ENCODE measurements at regions not wholly inside any gene's neighbourhood (a gene's known extent, or its start where the extent isn't known, plus 50 kb on each side); places are given as distances from the start of the nearest gene placed in this dataset.
"Not testable (repeated sequence)": the region's sequence is repeated elsewhere in the genome, so short reads cannot be mapped to it uniquely, and the experiment has no call there.

DNA sequence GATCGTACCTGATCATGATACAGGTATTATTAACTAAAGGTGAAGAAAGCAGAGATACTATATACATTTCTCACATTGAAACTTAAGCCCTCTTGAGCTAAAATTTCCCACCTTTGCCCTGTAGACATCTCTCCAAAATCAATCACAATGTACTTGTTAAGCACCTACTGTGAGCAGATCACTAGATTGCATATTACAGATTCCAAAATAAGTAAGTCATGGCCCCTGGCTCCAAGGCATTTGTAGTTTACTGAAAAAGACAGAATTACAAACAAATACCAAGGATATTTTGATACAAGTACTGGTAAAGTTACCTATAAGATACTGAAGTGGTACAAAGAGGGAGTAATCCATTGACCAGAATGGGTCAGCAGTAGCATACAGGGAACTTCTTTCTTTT is 455.3 kb downstream of the STK39 start:
- DNase-seq (ENCODE audit: low spot score): no peak

DNA sequence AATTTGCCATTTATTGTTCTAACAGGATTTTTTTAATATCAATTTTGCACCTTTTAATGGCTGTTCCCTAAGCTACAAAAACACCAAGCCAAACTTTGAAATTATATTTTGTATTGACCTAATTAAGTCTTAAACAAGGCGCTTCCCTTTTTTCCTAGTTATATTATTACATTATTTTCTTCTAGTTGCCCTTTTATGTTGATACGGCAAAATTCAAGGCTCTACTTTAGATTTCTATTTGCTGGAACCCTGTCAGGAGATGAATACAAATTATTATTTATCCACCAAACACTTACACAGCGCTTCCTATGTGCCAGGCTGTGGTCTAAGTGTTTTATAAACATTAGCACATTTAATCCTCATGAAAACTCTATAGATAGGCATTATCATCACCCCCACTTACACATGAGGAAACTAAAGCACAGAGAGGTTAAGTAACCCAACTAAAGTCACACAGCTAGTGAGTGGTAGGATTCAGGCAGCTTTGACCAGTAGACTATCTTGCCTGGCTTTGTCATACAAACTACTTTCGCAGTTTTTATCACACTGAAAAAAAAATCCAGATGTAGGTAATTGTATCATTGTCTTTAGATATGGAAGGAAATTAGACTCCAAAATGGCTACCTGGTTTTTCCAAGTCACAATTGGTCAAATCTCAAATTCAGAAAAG is 456.5 kb downstream of the STK39 start:
- no peak for DNase-seq (ENCODE audit: low spot score)

DNA sequence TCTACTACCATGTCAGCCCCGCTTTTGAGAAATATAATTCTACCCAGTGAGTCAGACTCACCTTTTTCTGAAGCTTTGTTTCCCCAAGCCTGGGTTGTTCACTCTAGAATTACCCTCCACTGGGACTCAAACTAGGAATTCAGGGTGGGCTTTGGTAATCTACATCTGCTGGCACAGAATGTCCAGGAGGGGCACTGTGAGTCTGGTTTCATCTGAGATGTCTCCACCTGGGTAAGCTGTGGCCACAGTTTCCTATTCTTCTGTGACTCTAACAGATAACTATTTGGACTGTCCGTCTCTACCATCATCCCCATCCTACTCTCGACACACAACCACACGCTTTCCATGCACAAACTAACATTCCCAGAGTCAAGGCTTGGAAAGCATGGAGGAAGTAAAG is 457.2 kb downstream of the STK39 start:
- DNase-seq (ENCODE audit: low spot score): no peak

DNA sequence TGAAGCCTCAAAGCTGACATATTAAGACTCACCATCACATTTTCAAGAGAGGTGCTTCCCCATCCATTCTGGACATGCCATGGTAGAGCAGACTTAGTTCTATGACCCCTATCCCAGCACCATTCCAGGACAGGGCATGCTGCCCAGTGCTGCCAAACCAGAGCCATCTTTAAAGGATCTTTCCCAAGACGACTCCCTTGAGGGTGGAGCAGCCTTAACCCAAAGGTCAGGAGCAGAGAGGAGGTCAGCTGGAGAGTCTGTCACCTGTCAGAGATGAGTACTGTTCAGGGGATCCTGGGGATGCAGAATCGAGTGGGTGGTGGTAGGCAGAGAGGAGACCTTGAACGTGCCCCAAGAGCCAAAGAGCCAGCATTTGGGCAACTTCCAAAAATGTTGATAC is 459.8 kb downstream of the STK39 start:
- DNase-seq (ENCODE audit: low spot score): no peak

DNA sequence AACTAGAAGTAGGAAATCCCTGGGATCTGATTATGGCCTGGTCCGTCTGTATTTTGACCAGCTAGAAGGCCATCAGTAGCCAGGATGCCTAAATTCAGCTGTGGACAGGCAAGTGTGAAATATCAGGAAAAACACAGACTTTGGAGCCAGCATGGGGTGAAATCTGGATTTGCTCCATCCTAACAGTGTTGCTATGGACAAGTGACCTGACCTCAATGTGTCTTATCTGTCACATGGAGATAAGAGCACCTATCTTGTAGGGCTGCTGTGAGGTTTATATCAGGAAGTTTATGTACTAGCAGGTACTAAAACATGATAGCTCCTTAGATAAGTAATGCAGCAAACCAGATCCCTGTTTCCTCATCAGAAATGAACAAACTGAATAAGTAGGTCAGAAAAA is 460.4 kb downstream of the STK39 start:
- DNase-seq (ENCODE audit: low spot score): no peak

DNA sequence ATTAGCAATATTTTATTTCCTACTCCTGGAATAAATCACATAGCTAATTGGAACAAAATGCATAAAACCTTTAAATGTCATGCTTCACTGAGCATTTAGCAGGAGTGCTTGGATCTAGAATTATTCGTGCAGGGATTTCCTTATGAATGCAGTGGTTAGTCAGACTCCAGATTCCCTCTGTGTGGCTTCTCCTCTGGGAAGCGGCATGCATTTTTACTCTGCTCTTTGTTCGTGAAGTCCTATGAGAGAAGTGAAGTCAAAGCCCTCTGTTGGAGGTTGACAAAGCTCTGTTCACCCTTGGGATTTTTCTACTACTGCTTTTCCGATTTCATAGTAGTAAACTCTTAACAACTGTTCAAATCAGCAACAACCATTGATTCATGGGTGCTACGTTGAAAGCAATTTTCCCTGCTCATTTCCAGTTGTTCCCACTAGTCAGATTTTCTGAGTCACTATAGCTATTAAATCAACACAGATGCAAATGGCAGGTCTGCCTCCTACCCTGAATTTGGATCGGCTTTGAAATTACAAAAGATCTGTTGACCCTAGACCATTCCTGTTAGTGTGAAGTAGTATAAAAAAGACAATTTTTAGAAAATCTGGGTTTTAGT is 461.7 kb downstream of the STK39 start:
- DNase-seq (ENCODE audit: low spot score): peak; percentile 73

DNA sequence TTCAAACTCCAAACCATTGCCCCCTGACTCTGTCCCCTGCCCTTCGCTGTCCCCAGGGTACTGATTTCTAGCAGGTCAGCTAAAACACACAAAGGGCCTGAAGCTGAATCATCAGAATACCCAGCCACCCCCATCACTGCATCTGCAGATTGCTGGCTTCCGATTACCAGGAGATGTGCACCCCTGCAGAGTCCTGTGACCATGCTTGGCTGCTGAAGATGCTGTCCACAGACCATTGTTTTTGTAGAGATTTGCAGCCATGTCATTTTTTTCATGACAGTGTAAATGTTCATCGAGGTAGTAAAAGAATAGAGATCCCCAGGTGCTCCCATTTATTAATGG is 463.3 kb downstream of the STK39 start:
- DNase-seq (ENCODE audit: low spot score): no peak

DNA sequence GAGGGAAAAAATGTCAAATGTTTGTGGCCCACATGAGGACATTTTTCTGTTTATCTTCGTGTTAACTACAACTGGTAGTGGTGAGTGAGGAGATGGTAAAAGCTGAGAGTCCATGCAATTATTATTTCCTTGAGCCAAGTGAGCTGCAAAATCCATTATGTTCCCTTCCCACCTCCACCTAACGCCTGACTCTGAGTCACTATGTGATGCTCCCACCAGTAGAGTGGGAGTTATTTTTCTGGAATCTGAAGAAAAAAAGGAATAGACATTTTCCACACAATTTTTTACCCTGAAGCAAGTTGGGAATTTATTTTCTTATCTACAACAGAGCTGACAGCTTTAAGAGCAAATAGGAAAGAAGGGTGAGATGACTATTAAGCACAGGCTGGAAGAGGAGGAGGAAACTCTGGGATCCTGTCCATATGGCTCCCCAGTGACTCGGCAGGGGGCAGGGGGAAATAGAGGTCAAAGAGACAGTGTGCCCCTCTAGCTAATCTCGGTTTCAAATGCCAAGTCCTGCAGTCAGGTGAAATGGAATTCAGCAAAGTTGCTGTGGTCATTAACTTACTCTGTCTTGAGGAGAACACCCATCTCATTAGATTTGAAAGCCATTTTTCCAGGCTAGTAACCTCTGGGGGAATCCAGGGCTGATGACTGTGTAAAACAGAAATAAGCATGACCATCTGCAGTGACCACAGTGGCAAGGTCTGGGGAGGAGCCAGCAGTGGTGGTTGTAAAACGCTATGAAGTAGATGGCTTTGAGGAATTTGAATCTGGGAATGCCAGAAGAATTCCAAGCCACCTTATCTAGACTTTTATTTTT is 463.9 kb downstream of the STK39 start:
- peak; percentile 96 for DNase-seq (ENCODE audit: low spot score)

DNA sequence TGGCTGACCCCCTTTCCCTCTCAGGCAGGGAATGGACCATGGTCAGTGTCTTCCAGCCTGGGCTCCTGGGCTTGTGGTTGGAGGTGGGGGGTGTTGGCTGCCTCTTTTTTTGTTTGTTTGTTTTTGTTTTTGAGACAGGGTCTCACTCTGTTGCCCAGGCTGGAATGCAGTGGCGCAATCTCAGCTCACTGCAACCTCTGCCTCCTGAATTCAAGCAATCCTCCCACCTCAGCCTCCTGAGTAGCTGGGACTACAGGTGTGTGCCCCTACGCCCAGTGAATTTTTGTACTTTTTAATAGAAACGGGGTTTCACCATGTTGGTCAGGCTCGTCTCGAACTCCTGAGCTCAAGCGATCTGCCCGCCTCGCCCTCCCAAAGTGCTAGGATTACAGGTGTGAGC is 465.8 kb downstream of the STK39 start:
- not testable (repeated sequence) for DNase-seq (ENCODE audit: low spot score)

DNA sequence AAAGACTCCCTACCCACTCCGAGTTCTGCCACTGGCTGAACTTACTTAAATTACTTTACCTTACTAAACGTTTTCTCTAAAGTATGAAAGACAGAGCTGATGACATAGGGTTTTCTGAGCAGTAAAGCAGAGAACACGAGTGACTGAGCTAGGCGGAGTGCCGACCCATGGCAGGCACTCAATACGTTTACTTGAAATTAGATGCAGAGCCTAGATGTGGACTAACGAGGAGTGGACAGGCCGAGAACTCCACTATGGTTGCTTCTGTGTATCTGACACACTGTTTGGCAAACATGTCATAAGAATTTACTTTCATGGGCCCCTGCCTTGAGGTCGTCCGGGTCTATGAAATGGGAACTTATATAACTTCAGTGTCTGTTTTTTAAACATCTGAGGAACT is 471.0 kb downstream of the STK39 start:
- no peak for DNase-seq (ENCODE audit: low spot score)

DNA sequence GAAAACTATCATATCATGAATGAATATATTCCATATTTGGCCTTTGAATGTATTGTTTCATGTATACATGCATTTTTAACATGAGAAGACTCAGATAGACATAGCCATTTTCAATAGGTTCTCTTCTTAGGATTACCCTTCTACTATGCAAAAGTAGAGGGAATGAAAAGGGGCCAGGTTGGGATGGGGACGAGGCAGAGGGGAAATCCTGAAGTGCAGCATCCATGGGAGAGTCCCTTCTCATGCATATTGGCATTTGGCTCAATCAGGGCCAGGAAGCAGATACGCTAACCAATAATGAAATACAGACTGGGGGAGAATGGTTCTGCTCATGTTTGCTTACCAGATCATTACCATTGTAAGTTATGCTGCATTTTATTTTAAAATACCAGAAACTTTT is 475.8 kb downstream of the STK39 start:
- DNase-seq (ENCODE audit: low spot score): no peak

DNA sequence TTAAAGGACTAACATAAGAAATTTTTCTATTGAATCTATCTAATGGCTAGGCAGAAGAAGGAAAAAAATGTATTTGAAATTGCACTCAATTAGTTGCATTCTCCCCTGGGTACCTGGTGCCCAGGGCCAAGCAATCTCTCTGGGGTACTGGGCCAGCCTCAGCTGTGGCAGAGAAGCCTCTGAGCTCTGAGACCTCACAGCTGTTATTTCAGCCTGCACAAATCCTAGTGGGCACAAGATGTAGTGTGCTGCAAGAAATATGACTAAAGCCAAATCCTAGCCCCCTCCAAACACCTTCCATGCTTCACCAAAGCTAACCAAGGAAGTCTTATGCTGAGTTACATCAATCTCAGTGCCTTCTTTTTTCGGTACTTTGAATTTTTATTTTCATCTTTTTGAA is 478.4 kb downstream of the STK39 start:
- DNase-seq (ENCODE audit: low spot score): no peak

DNA sequence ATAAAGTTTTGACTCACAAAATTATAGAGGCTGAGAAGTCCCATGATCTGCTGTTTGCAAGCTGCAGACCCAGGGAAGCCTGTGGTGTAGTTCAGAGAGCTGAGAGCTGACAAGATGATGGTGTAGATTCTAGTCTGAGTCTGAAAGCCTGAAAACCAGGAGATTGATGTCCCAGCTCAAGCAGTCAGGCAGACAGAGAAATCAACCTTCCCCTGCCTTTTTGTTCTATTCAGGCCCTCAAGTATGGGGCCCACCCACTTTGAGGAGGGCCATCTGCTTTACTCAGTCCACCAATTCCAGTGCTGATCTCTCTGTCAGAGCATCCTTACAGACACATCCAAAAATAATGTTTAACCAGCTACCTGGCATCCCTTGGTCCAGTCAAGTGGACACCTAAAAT is 479.6 kb downstream of the STK39 start:
- DNase-seq (ENCODE audit: low spot score): no peak

DNA sequence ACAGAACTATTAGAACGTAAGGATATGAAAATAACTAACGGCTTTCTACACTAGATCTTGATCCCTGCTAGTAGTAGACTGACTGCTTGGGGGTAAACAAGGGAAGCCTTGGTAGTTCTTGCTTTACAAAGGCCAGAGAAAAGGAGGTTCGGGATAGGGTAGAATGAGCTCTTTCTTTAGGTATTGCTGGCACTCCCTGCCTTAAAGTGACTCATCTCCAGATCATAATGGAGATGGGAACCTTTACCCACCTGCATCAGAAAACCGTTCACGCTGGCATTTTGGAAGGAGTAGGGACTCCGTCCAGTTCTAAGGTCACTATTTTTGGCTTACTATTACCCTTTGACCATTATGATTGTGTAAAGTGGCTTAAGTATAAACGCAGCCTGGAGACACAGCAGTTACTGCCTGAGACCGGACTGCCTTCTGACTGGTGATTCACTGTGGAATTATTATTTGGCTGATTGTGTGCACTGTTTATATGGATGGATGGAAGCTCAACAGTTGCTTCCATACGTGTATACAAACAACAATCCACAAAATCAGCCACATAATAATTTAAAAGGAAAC is 482.5 kb downstream of the STK39 start:
- no peak for DNase-seq (ENCODE audit: low spot score)

DNA sequence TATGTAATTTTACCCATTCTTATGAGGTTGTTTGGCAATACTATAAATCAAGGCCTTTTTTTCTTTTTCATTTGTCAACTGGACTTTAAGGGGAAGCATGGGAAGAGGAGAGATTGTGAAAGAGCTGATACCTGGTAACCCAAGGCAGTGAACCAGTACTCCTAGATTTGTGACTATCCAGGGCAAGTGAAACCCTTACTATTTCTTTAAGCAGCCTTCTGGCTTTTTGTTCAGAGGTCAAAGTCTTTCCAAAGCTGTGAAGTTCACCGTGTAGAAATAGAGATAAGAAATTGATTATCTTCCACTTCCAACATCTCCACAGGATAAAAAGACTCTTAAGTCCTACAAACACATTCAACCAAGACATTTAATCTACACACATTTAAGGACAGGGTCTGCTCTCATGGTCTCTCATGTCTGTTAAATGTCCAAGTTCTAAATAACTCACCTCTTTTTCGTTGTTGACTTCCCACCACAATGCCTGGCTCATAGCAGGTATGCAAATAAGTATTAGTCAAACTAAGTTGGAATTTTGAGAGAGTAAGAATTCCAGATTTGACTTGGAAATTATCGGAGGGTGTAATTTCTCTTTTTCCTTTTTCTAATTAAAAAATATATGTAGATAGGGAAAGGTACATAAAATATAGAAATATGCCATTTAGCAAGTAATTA is 485.8 kb downstream of the STK39 start:
- no peak for DNase-seq (ENCODE audit: low spot score)

DNA sequence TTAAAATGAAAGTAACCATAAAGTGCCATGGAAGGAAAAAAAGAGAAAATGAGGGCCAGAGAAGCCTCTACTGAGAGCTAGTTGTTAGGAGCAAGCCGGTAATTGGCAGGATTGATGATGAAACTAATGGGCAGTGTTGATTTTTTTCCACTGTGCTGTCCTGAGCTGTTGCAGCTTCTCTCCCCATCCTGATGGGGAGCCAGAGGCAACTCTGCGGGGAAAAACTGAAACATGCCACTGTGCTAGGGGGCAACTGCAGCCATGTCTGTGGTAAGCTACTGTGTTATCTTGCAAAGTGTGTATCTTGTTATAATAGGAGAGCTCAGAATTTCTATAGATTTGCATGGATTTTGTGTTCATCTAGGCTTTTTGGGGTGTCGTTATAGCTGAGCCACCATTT is 487.9 kb downstream of the STK39 start:
- DNase-seq (ENCODE audit: low spot score): no peak

DNA sequence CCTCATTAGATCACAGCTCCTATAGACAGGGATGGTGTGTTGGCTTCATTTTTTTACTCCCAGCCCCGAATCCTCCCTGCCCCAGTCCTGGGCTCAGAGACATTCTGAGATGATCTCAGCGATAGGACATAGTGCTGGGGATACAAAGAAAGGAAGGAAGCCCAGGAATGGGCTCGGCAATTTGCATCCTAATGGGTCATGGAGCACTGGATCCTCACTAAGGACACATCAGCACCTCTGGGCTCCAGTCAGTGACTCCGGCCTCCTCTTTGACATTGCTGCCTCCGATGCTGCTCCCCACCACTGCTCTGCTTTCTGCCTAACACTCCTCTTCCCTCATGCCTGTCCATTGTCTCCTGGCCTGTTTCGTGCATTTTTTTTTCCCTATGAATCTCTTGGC is 489.1 kb downstream of the STK39 start:
- no peak for DNase-seq (ENCODE audit: low spot score)

DNA sequence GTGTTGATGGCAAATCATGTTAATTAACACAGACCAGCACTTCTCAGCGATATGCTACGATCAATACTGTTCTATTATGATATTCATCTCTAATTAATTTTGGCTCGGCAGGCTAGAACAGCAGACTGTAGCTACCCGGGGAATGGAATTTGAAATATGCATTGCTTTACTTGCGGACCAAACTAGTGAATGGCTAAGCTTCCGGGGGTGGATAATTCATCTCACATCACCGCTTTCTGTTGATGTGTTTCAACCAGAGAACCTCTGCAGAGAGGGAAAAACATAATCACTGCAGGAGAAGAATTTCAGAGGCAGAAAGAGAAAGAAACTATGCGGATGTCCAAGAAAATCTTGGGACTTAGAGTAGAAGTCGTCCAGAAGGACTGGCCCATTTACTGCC is 490.9 kb downstream of the STK39 start:
- peak; percentile 55 for DNase-seq (ENCODE audit: low spot score)

DNA sequence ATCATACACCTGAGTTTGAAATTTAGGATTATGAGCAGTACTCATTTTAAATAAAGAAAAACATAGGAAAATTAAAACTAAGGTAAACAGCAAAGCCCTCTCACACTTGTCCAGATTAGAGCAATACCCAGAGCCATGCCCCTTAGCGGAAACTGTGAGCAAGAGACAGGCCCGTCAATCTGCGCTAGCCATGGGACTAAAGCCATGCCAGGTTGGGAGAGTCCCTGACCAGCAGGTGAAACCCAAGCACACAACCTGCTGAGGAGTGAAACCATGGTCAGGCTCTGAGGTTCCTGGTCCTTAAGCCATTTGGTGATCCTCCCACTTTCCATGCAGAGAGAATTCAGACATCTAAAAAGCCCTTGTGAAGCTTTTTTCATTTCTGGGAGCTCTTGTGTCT is 494.3 kb downstream of the STK39 start:
- DNase-seq (ENCODE audit: low spot score): no peak

DNA sequence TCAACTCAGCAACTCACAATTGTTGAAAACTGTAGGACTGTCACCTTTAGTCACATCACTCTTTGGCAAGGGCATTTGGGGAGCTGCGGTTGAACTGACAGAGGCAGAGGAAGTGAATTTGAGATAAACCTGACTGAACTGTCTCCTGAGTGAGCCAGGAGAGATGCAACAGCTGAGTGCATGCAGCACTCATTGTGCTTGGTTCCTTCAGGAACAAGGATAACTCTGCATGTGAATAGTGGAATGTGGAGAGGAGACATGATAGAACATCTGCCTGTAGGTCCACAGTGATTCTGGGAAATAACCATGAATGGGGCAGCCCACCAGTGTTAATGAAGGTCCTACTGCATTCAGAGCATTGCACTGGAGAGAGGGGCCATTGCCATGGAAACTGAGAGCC is 494.7 kb downstream of the STK39 start:
- DNase-seq (ENCODE audit: low spot score): no peak

DNA sequence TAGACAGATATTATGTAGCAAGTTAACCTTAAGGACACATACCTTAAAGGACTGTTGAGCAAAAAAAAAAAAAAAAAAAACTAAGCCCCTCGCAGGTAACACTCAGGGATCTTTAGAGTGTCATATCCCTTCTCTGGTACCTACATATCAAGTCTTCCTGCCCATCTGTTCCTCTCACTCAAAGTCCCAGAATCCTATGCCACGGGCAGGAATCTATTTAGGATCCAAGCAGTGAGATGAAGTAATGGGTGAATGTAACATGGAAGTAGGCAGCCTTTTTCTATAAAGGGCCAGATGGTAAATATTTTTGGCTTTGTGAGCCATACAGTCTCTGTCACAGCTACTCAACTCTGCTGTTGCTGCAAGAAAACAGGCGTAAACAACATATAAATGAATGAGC is 496.7 kb downstream of the STK39 start:
- DNase-seq (ENCODE audit: low spot score): no peak

DNA sequence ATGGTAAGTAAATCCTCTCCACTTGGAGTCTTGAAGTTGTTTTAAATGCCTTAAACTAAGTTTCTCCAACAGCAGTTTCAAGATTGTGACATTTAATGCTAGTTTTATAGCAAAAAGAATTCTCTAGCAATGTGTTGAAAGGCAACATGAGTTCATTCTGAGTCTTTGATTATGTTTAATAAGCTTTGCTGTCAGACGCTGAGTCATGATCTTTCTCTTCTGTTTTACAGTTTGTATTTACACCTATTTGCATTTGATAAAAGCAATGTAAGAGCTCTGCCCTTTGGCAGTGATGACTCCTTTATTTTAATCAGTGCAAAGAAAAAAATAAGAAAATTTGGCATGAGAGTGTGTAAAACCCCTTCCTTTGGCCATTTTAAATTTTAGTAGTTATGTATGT is 497.7 kb downstream of the STK39 start:
- DNase-seq (ENCODE audit: low spot score): no peak

DNA sequence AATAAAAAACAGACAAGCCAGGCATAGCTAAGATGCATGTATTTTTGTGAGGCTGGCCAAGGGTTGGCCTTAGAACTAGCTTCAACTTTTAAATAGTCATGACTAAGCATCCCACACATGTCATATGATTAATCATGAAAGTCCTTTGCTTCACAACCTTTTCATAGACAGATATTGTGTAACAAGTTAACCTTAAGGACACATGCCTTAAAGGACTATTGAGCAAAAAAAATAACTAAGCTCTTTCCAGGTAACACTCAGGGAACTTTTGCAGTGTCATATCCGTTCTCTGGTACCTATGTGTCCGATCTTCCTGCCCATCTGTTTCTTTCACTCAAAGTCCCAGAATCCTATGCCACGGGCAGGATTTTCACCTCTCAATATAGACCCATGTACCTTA is 498.4 kb downstream of the STK39 start:
- peak; percentile 56 for DNase-seq (ENCODE audit: low spot score)
